CD4-positive, alpha-beta T cell treated with Interleukin-1 beta for 1 hour (primary cell): ENCODE measurements at regions not wholly inside any gene's neighbourhood (a gene's known extent, or its start where the extent isn't known, plus 50 kb on each side); places are given as distances from the start of the nearest gene placed in this dataset.

Experiments used
- DNase-seq, 2 donors: peaks; one replicate each; pipeline ENCODE4 v3.0.0-alpha.2; 2020 to 2022

- DNase-seq, result no peak
These were observed 153.4 kb upstream of the TSHZ3 start for GRCh38 chr19:31502536-31503170.

GRCh38 chr19:31503211-31503610 lies 154.0 kb upstream of the TSHZ3 start:
- DNase-seq, result no peak

- DNase-seq, result no peak
These were observed 155.0 kb upstream of the TSHZ3 start for GRCh38 chr19:31504221-31504620.

GRCh38 chr19:31505596-31505910 lies 156.3 kb upstream of the TSHZ3 start:
- no peak for DNase-seq

GRCh38 chr19:31506102-31506501 lies 156.9 kb upstream of the TSHZ3 start:
- no peak for DNase-seq

GRCh38 chr19:31510635-31511034 lies 161.4 kb upstream of the TSHZ3 start:
- DNase-seq, result no peak

- DNase-seq, result no peak
These were observed 161.9 kb upstream of the TSHZ3 start for GRCh38 chr19:31511098-31511497.

- no peak for DNase-seq
These were observed 162.5 kb upstream of the TSHZ3 start for GRCh38 chr19:31511696-31512095.

GRCh38 chr19:31512181-31512970 lies 163.1 kb upstream of the TSHZ3 start:
- no peak for DNase-seq

GRCh38 chr19:31513841-31514240 lies 164.6 kb upstream of the TSHZ3 start:
- DNase-seq, result no peak

- DNase-seq, result no peak
These were observed 166.7 kb upstream of the TSHZ3 start for GRCh38 chr19:31515931-31516330.

- DNase-seq, result no peak
These were observed 167.5 kb upstream of the TSHZ3 start for GRCh38 chr19:31516756-31517155.

GRCh38 chr19:31517224-31518180 lies 168.3 kb upstream of the TSHZ3 start:
- DNase-seq, result no peak

- DNase-seq, result no peak
These were observed 169.2 kb upstream of the TSHZ3 start for GRCh38 chr19:31518216-31519020.

GRCh38 chr19:31519256-31519655 lies 170.0 kb upstream of the TSHZ3 start:
- no peak for DNase-seq

- no peak for DNase-seq
These were observed 170.7 kb upstream of the TSHZ3 start for GRCh38 chr19:31519908-31520307.

- no peak for DNase-seq
These were observed 171.4 kb upstream of the TSHZ3 start for GRCh38 chr19:31520633-31521032.

- no peak for DNase-seq
These were observed 176.4 kb upstream of the TSHZ3 start for GRCh38 chr19:31525610-31526147.

- no peak for DNase-seq
These were observed 178.2 kb upstream of the TSHZ3 start for GRCh38 chr19:31527443-31527842.

- no peak for DNase-seq
These were observed 179.0 kb upstream of the TSHZ3 start for GRCh38 chr19:31528261-31528660.

GRCh38 chr19:31529121-31529520 lies 179.9 kb upstream of the TSHZ3 start:
- DNase-seq, result no peak

GRCh38 chr19:31530781-31531180 lies 181.5 kb upstream of the TSHZ3 start:
- no peak for DNase-seq
